SK-N-SH treated with all-trans-retinoic acid at 6 μM for 48 hours (cell line): ENCODE measurements at regions not wholly inside any gene's neighbourhood (a gene's known extent, or its start where the extent isn't known, plus 50 kb on each side); places are given as distances from the start of the nearest gene placed in this dataset.

ENCODE experiments used
- ATAC-seq: fragments of 200-7000 bp; cut with Tn5 transposase; 3 replicates; pipeline ENCODE4 v1.9.1; 2020; ENCODE audit warnings: mild to moderate bottlenecking, moderate library complexity
- ARNTL ChIP-seq: fragments of 450-650 bp; formaldehyde crosslinking; IDR thresholded peaks from 2 replicates; pipeline ENCODE4 v1.5.0; 2020; ENCODE audit warnings: low read depth, mild to moderate bottlenecking, moderate library complexity, borderline replicate concordance
- CREB5 ChIP-seq: fragments of 250-450 bp; sonication (Bioruptor Pico); IDR thresholded peaks from 2 replicates; pipeline ENCODE4 v1.5.1; 2020; ENCODE audit warnings: low read depth, mild to moderate bottlenecking, moderate library complexity
- CSDC2 ChIP-seq: fragments of 250-450 bp; sonication (Bioruptor Pico); IDR thresholded peaks from 2 replicates; pipeline ENCODE4 v1.5.0; 2020; ENCODE audit warnings: mild to moderate bottlenecking, moderate library complexity
- ESRRG ChIP-seq: fragments of 250-450 bp; sonication (Bioruptor Pico); IDR thresholded peaks from 2 replicates; pipeline ENCODE4 v1.6.1; 2021; ENCODE audit warnings: mild to moderate bottlenecking
- GLIS3 ChIP-seq: fragments of 250-450 bp; sonication (Bioruptor Pico); IDR thresholded peaks from 2 replicates; pipeline ENCODE4 v1.5.0; 2020; ENCODE audit warnings: mild to moderate bottlenecking, moderate library complexity
- ISL1 ChIP-seq: fragments of 250-450 bp; sonication (Bioruptor Pico); IDR thresholded peaks from 2 replicates; pipeline ENCODE4 v2.1.2; 2022; ENCODE audit warnings: mild to moderate bottlenecking, moderate library complexity
- OSR1 ChIP-seq: fragments of 250-450 bp; sonication (Bioruptor Pico); IDR thresholded peaks from 2 replicates; pipeline ENCODE4 v1.8.0; 2022; ENCODE audit warnings: moderate library complexity, mild to moderate bottlenecking, inconsistent platforms
- PATZ1 ChIP-seq: fragments of 250-450 bp; sonication (Bioruptor Pico); IDR thresholded peaks from 2 replicates; pipeline ENCODE4 v1.8.0; 2020; ENCODE audit warnings: mild to moderate bottlenecking, moderate library complexity, borderline replicate concordance
- POU6F1 ChIP-seq: fragments of 250-450 bp; sonication (Bioruptor Pico); IDR thresholded peaks from 2 replicates; pipeline ENCODE4 v1.8.0; 2021; ENCODE audit warnings: low read depth, mild to moderate bottlenecking, moderate library complexity, borderline replicate concordance
- TCF4 ChIP-seq: fragments of 250-450 bp; sonication (Bioruptor Pico); IDR thresholded peaks from 2 replicates; pipeline ENCODE4 v1.8.0; 2021; ENCODE audit warnings: mild to moderate bottlenecking, moderate library complexity, borderline replicate concordance
- TOX ChIP-seq: fragments of 250-450 bp; sonication (Bioruptor Pico); IDR thresholded peaks from 2 replicates; pipeline ENCODE4 v1.8.0; 2021; ENCODE audit warnings: mild to moderate bottlenecking, moderate library complexity, borderline replicate concordance
- TSHZ2 ChIP-seq: fragments of 250-450 bp; sonication (Bioruptor Pico); IDR thresholded peaks from 2 replicates; pipeline ENCODE4 v1.5.0; 2020; ENCODE audit warnings: mild to moderate bottlenecking, moderate library complexity
- ZC3H10 ChIP-seq: fragments of 250-450 bp; sonication (Bioruptor Pico); IDR thresholded peaks from 2 replicates; pipeline ENCODE4 v1.5.1; 2021; ENCODE audit warnings: mild to moderate bottlenecking, moderate library complexity
- ZFP30 ChIP-seq: fragments of 450-650 bp; formaldehyde crosslinking; IDR thresholded peaks from 2 replicates; pipeline ENCODE4 v1.5.0; 2022; ENCODE audit warnings: mild to moderate bottlenecking, moderate library complexity
- ZNF70 ChIP-seq: fragments of 450-650 bp; formaldehyde crosslinking; IDR thresholded peaks from 2 replicates; pipeline ENCODE4 v1.5.0; 2020; ENCODE audit warnings: mild to moderate bottlenecking, moderate library complexity
- ZNF8 ChIP-seq: fragments of 450-650 bp; formaldehyde crosslinking; IDR thresholded peaks from 2 replicates; pipeline ENCODE4 v1.5.0; 2020; ENCODE audit warnings: mild to moderate bottlenecking, moderate library complexity

- TF ChIP-seq CREB5 (no peak), POU6F1 (CRISPR knock-in tag) (no peak), ESRRG (no peak), OSR1 (CRISPR knock-in tag) (no peak), CSDC2 (CRISPR knock-in tag) (no peak)
- no peak for ATAC-seq
These were observed 160.0 kb upstream of the TNRC6C start for GRCh38 chr17:77798481-77798880.

- no peak for TF ChIP-seq TOX (CRISPR knock-in tag)
- TF ChIP-seq ISL1: no peak
- TF ChIP-seq CSDC2 (CRISPR knock-in tag): no peak
- TF ChIP-seq OSR1 (CRISPR knock-in tag): no peak
- TF ChIP-seq ZNF8: no peak
- TF ChIP-seq PATZ1 (CRISPR knock-in tag): no peak
- no peak for TF ChIP-seq ARNTL
- TF ChIP-seq POU6F1 (CRISPR knock-in tag): no peak
- no peak for ATAC-seq
These were observed 157.7 kb upstream of the TNRC6C start for GRCh38 chr17:77800816-77801215.

GRCh38 chr17:77801545-77802332, 156.8 kb upstream of the TNRC6C start:
- no peak for ATAC-seq
- no peak for TF ChIP-seq TSHZ2 (CRISPR knock-in tag)
- no peak for TF ChIP-seq ZNF70 (CRISPR knock-in tag)
- TF ChIP-seq PATZ1 (CRISPR knock-in tag): no peak
- no peak for TF ChIP-seq TCF4
- no peak for TF ChIP-seq GLIS3 (CRISPR knock-in tag)

GRCh38 chr17:77802333-77802615, 156.2 kb upstream of the TNRC6C start:
- TF ChIP-seq CREB5 (no peak), ZC3H10 (CRISPR knock-in tag) (no peak), ISL1 (no peak), TCF4 (no peak), ZFP30 (CRISPR knock-in tag) (no peak), ESRRG (no peak), TSHZ2 (CRISPR knock-in tag) (no peak), ZNF70 (CRISPR knock-in tag) (no peak), TOX (CRISPR knock-in tag) (no peak), OSR1 (CRISPR knock-in tag) (no peak)
- peak; percentile 25; the same call in 2 of the 3 replicates for ATAC-seq
